Natural killer cell (primary cell): ENCODE measurements at regions not wholly inside any gene's neighbourhood (a gene's known extent, or its start where the extent isn't known, plus 50 kb on each side); places are given as distances from the start of the nearest gene placed in this dataset.

Source experiments
- ATAC-seq, 3 donors: fragments of 150-1000 bp in 2 of 3; fragments of 200-7000 bp in 1 of 3; cut with Tn5 transposase; 1 replicate in 1 of 3; 2 replicates in 2 of 3; pipeline ENCODE4 v1.10.0; 2021; ENCODE audit warnings: mild to moderate bottlenecking in 2 of 3, moderate library complexity in 2 of 3
- DNase-seq, 2 donors: peaks; one replicate each; pipeline versions ENCODE4 v3.0.0 to v3.0.0-alpha.2; 2013 to 2021; ENCODE audit warnings: mixed read lengths in 1 of 2
- H3K27ac ChIP-seq: one replicate; pipeline ENCODE4 v1.5.1; 2013; ENCODE audit warnings: mild to moderate bottlenecking, low read length
- H3K27me3 ChIP-seq: one replicate; pipeline ENCODE4 v1.6.1; 2013; ENCODE audit warnings: low read length; ENCODE audit not compliant: control insufficient read depth, insufficient read depth
- H3K36me3 ChIP-seq: one replicate; pipeline ENCODE4 v1.6.1; 2013; ENCODE audit warnings: low read length; ENCODE audit not compliant: control insufficient read depth, insufficient read depth
- H3K4me1 ChIP-seq: one replicate; pipeline ENCODE4 v1.6.1; 2013; ENCODE audit warnings: low read length; ENCODE audit not compliant: control insufficient read depth, insufficient read depth
- H3K4me3 ChIP-seq: one replicate; pipeline ENCODE4 v1.5.1; 2013; ENCODE audit warnings: low read length
- H3K9me3 ChIP-seq: one replicate; pipeline ENCODE4 v1.6.1; 2013; ENCODE audit warnings: low read length; ENCODE audit not compliant: control insufficient read depth, insufficient read depth
- H3K27ac Mint-ChIP-seq, 2 donors: one replicate each; pipeline ENCODE4 v1.8.0; 2022; ENCODE audit warnings: mild to moderate bottlenecking in 2 of 2, mixed read lengths in 2 of 2, moderate library complexity in 1 of 2
- H3K27me3 Mint-ChIP-seq, 2 donors: one replicate each; pipeline ENCODE4 v1.8.0; 2022; ENCODE audit warnings: low read depth in 2 of 2, mixed read lengths in 2 of 2
- H3K36me3 Mint-ChIP-seq: one replicate; pipeline ENCODE4 v1.8.0; 2022; ENCODE audit warnings: mixed read lengths
- H3K4me1 Mint-ChIP-seq, 2 donors: one replicate each; pipeline ENCODE4 v1.8.0; 2022; ENCODE audit warnings: mixed read lengths in 2 of 2
- H3K4me3 Mint-ChIP-seq: one replicate; pipeline ENCODE4 v1.8.0; 2022; ENCODE audit warnings: mild to moderate bottlenecking, moderate library complexity, mixed read lengths
- H3K9me3 Mint-ChIP-seq, 2 donors: one replicate each; pipeline ENCODE4 v1.8.0; 2022; ENCODE audit warnings: mixed read lengths in 2 of 2
- WGBS: methylation state at CpG from one replicate; pipeline ENCODE4 v1.1.7; 2013; ENCODE audit warnings: missing lambda C conversion rate; ENCODE audit not compliant: insufficient coverage; 5-methylcytosine and 5-hydroxymethylcytosine counted together
- intact Hi-C: fragments of 100-400 bp; cut with micrococcal nuclease; formaldehyde crosslinking; loops from one replicate; pipeline ENCODE4 v1.14.2; 2022
- TF ChIP-seq, protein P1 (sequence below): fragments of 200-600 bp; IDR thresholded peaks from one replicate; pipeline ENCODE4 v1.8.0; 2022; ENCODE audit warnings: antibody characterized with exemption

DNA sequence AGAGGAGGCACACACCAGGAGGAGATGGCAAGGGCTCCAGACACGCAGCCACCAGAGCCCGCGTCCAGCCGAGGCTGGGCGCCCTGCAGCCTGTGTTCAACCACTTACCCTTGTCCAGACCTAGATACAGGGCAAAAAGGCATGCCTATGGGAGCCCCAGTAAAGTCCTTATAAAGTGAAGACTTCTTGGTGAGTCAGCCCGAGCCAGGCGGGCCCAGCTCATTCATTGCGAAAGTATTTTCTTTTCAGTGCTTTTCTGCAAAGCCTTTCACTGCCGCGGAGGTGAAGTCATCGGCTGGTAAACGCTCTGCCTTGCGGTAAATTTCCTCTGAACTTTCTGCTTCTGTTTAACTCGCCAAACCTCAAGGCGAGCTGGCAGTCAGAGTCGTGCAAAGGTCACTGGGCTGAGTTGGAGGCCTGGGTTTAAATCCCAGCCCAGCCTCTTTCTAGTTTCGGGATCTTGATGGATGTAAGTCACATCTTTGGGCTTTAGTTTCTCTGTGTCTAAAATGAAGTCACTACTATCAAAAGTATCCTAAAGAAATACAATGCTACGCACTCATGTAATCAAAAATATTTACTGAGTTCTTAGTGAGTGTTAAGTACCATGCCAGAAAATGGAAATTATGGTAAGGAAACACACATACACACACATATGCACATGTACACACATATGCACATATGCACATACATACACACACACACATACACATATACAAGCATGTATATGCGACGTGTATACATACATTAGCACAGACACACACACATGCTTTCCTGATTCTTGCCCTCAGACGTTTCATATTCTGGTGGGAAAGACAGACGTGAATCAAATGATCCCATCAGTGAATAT lies 54.7 kb upstream of the IFFO2 start:
- ATAC-seq: peak; percentile 41 to 57 (median 54)
- intact Hi-C loops: no loop called here

DNA sequence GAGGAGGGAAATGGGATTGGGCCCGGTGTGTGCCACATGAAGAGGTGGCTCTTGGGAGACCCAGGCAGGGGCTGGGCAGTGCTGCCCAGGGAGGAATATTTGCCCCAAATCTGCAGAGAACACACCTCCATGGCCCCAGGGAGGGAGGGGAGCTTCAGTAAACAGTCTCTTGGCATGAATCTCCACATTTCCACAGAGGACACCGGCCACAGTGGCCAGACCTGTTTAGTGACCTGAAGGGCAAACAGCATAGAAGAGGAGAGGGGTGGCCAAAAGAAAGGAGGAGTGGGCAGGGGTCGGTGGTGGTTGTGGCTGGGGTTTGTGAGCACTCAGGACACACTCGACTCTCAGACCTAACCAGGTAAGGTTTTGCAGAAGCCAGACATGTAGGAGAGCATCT lies 54.0 kb upstream of the IFFO2 start:
- Histone ChIP-seq H3K27me3 (no peaks in the 10 kb centered on the region), H3K4me3 (no peak overlapping the region), H3K4me1 (peaks cover 12% of the 10 kb centered on the region), H3K9me3 (no peaks in the 10 kb centered on the region), H3K36me3 (no peaks in the 10 kb centered on the region), H3K27ac (no peak overlapping the region)
- Mint-ChIP-seq H3K36me3 (no peaks in the 10 kb centered on the region), H3K27ac (no peak overlapping the region), H3K9me3 (no peaks in the 10 kb centered on the region), H3K4me3 (no peak overlapping the region), H3K4me1 (peaks cover 0 to 12% of the 10 kb centered on the region in 2 donors), H3K27me3 (peaks cover 6 to 9% of the 10 kb centered on the region in 2 donors)
- ATAC-seq: no peak
- TF ChIP-seq, protein P1, sequence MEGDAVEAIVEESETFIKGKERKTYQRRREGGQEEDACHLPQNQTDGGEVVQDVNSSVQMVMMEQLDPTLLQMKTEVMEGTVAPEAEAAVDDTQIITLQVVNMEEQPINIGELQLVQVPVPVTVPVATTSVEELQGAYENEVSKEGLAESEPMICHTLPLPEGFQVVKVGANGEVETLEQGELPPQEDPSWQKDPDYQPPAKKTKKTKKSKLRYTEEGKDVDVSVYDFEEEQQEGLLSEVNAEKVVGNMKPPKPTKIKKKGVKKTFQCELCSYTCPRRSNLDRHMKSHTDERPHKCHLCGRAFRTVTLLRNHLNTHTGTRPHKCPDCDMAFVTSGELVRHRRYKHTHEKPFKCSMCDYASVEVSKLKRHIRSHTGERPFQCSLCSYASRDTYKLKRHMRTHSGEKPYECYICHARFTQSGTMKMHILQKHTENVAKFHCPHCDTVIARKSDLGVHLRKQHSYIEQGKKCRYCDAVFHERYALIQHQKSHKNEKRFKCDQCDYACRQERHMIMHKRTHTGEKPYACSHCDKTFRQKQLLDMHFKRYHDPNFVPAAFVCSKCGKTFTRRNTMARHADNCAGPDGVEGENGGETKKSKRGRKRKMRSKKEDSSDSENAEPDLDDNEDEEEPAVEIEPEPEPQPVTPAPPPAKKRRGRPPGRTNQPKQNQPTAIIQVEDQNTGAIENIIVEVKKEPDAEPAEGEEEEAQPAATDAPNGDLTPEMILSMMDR: no peak
- intact Hi-C loops: no loop called here
- DNase-seq: no peak
- WGBS: 88% methylated on average over 4 of the region's 4 CpGs

More for the DNA sequence above, 54.7 kb upstream of the IFFO2 start:
- H3K4me1 ChIP-seq: peaks cover 12% of the 10 kb centered on the region
- peak in 1 of 2 donors; percentile 60 for DNase-seq
- Mint-ChIP-seq H3K9me3 (no peaks in the 10 kb centered on the region), H3K27me3 (peaks cover 2 to 3% of the 10 kb centered on the region in 2 donors), H3K4me3 (no peak overlapping the region), H3K36me3 (no peaks in the 10 kb centered on the region), H3K27ac (no peak overlapping the region), H3K4me1 (peaks cover 0 to 12% of the 10 kb centered on the region in 2 donors)
- no peak overlapping the region for H3K4me3 ChIP-seq
- H3K27ac ChIP-seq: no peak overlapping the region
- 39% methylated on average over 20 of the region's 22 CpGs for WGBS
- H3K9me3 ChIP-seq: no peaks in the 10 kb centered on the region
- no peaks in the 10 kb centered on the region for H3K36me3 ChIP-seq
- TF ChIP-seq, protein P1: no peak
- H3K27me3 ChIP-seq: no peaks in the 10 kb centered on the region

DNA sequence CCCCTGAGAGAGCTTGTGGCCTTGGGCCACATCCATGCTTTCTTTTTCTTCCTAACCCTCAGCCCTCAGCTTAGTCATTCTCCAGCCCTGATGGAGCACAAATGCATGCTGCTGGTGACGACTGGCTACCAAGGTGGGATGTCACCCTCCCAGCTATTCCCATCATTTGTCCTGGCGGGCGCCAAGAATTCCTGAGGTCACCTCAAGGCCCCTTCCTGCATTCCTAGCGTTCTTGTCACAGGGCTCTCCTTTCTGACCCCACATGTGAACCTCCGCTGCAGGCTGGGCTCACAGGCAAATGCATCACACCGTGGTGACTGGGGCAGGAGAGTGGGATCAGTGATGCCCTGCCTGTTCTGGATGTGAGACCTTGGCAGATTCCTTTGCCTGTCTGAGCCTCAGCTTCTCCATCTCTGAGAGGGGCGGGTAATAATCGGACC lies 53.4 kb upstream of the IFFO2 start:
- 90% methylated on average over 8 of the region's 8 CpGs for WGBS
- H3K9me3 ChIP-seq: no peaks in the 10 kb centered on the region
- H3K36me3 ChIP-seq: no peaks in the 10 kb centered on the region
- H3K4me3 ChIP-seq: no peak overlapping the region
- H3K27ac Mint-ChIP-seq: no peak overlapping the region
- no peak overlapping the region for H3K4me3 Mint-ChIP-seq
- H3K36me3 Mint-ChIP-seq: no peaks in the 10 kb centered on the region
- peaks cover 6 to 11% of the 10 kb centered on the region in 2 donors for H3K27me3 Mint-ChIP-seq
- H3K27ac ChIP-seq: no peak overlapping the region
- intact Hi-C loops: no loop called here
- H3K4me1 ChIP-seq: peaks cover 12% of the 10 kb centered on the region
- H3K27me3 ChIP-seq: no peaks in the 10 kb centered on the region
- H3K9me3 Mint-ChIP-seq: no peaks in the 10 kb centered on the region
- ATAC-seq: no peak
- TF ChIP-seq, protein P1: no peak
- H3K4me1 Mint-ChIP-seq: peaks cover 0 to 12% of the 10 kb centered on the region in 2 donors
- no peak for DNase-seq
